Nephron progenitor cell (in vitro differentiated cells): ENCODE measurements at regions not wholly inside any gene's neighbourhood (a gene's known extent, or its start where the extent isn't known, plus 50 kb on each side); places are given as distances from the start of the nearest gene placed in this dataset.
"Not testable (repeated sequence)": the region's sequence is repeated elsewhere in the genome, so short reads cannot be mapped to it uniquely, and the experiment has no call there.

Experiments used
- DNase-seq: peaks from one replicate; pipeline ENCODE4 v3.0.0; 2021
- H3K27ac Mint-ChIP-seq: 2 replicates; pipeline ENCODE4 v1.8.0; 2021; ENCODE audit warnings: mild to moderate bottlenecking, moderate library complexity, mixed read lengths
- H3K27me3 Mint-ChIP-seq: 2 replicates; pipeline ENCODE4 v1.8.0; 2021; ENCODE audit warnings: mild to moderate bottlenecking, low read depth, mixed read lengths; ENCODE audit not compliant: poor library complexity
- H3K36me3 Mint-ChIP-seq: 2 replicates; pipeline ENCODE4 v1.8.0; 2021; ENCODE audit warnings: low read depth, mixed read lengths
- H3K4me1 Mint-ChIP-seq: 2 replicates; pipeline ENCODE4 v1.8.0; 2021; ENCODE audit warnings: mixed read lengths
- H3K4me3 Mint-ChIP-seq: 2 replicates; pipeline ENCODE4 v1.8.0; 2021; ENCODE audit warnings: mild to moderate bottlenecking, moderate library complexity, mixed read lengths
- H3K9me3 Mint-ChIP-seq: 2 replicates; pipeline ENCODE4 v1.8.0; 2021; ENCODE audit warnings: mild to moderate bottlenecking, moderate library complexity, mixed read lengths
- CTCF ChIP-seq: fragments of 200-600 bp; sonication (generic); IDR thresholded peaks from 2 replicates; pipeline ENCODE4 v1.5.0; 2021; ENCODE audit warnings: antibody characterized with exemption

DNA sequence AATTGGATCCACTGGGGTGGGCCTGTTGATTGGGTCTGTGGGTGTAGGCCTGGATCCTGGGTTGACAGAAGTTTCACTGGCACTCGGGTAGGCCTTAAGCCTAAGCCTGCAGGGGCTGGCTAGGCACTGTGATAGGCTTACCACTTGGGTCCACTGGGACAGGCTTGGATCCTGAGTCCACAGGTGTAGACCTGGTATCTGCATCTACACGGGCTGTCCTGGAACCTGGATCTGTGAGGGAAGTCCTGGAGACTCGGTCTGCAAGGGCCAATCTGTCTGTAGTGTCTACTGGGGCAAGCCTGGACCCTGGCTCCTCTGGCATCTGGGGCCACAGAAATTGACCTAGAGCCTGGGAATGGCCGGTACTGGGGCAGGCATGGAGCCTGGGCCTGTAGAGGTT is 219.0 kb upstream of the NRG3 start:
- DNase-seq: no peak
- H3K9me3 Mint-ChIP-seq: peaks cover 32% of the 10 kb centered on the region
- no peaks in the 10 kb centered on the region for H3K4me1 Mint-ChIP-seq
- no peak for TF ChIP-seq CTCF
- no peak overlapping the region for H3K27ac Mint-ChIP-seq
- no peak overlapping the region for H3K4me3 Mint-ChIP-seq
- peaks cover 9% of the 10 kb centered on the region for H3K36me3 Mint-ChIP-seq
- no peaks in the 10 kb centered on the region for H3K27me3 Mint-ChIP-seq

GRCh38 chr10:81662837-81663236 is 212.2 kb upstream of the NRG3 start:
- Mint-ChIP-seq H3K27ac (no peak overlapping the region), H3K9me3 (peaks cover 6% of the 10 kb centered on the region), H3K27me3 (no peaks in the 10 kb centered on the region), H3K4me1 (peaks cover 12% of the 10 kb centered on the region), H3K4me3 (no peak overlapping the region), H3K36me3 (no peaks in the 10 kb centered on the region)
- DNase-seq: no peak
- no peak for TF ChIP-seq CTCF

- not testable (repeated sequence) for H3K4me3 Mint-ChIP-seq, DNase-seq, H3K27ac Mint-ChIP-seq, H3K36me3 Mint-ChIP-seq, H3K27me3 Mint-ChIP-seq
- H3K9me3 Mint-ChIP-seq: peaks cover 23% of the 10 kb centered on the region
- peaks cover 12% of the 10 kb centered on the region for H3K4me1 Mint-ChIP-seq
Observed at GRCh38 chr10:81664800-81665199, 210.2 kb upstream of the NRG3 start.

GRCh38 chr10:81674941-81675340 is 200.1 kb upstream of the NRG3 start:
- TF ChIP-seq CTCF: no peak
- no peak for DNase-seq
- Mint-ChIP-seq H3K27ac (peak overlapping the region; percentile 13), H3K36me3 (peaks cover 8% of the 10 kb centered on the region), H3K4me1 (peaks cover 27% of the 10 kb centered on the region), H3K4me3 (no peak overlapping the region), H3K9me3 (peaks cover 30% of the 10 kb centered on the region), H3K27me3 (peaks cover 3% of the 10 kb centered on the region)

GRCh38 chr10:81679291-81679690 is 195.7 kb upstream of the NRG3 start:
- H3K9me3 Mint-ChIP-seq: peaks cover 21% of the 10 kb centered on the region
- H3K4me1 Mint-ChIP-seq: peaks cover 41% of the 10 kb centered on the region
- TF ChIP-seq CTCF: no peak

GRCh38 chr10:81680359-81680758 is 194.6 kb upstream of the NRG3 start:
- H3K27ac Mint-ChIP-seq: no peak overlapping the region
- no peaks in the 10 kb centered on the region for H3K36me3 Mint-ChIP-seq
- TF ChIP-seq CTCF: no peak
- DNase-seq: no peak
- H3K9me3 Mint-ChIP-seq: peaks cover 17% of the 10 kb centered on the region
- H3K27me3 Mint-ChIP-seq: no peaks in the 10 kb centered on the region
- H3K4me3 Mint-ChIP-seq: no peak overlapping the region
- H3K4me1 Mint-ChIP-seq: peaks cover 36% of the 10 kb centered on the region

More at GRCh38 chr10:81679291-81679690, 195.7 kb upstream of the NRG3 start:
- Mint-ChIP-seq H3K36me3 (no peaks in the 10 kb centered on the region), H3K27me3 (no peaks in the 10 kb centered on the region), H3K4me3 (no peak overlapping the region), H3K27ac (no peak overlapping the region)
- DNase-seq: no peak
